ENCODE measurements at regions not wholly inside any gene's neighbourhood (a gene's known extent, or its start where the extent isn't known, plus 50 kb on each side); places are given as distances from the start of the nearest gene placed in this dataset.
"Not testable (repeated sequence)": the region's sequence is repeated elsewhere in the genome, so short reads cannot be mapped to it uniquely, and the experiment has no call there.

DNA sequence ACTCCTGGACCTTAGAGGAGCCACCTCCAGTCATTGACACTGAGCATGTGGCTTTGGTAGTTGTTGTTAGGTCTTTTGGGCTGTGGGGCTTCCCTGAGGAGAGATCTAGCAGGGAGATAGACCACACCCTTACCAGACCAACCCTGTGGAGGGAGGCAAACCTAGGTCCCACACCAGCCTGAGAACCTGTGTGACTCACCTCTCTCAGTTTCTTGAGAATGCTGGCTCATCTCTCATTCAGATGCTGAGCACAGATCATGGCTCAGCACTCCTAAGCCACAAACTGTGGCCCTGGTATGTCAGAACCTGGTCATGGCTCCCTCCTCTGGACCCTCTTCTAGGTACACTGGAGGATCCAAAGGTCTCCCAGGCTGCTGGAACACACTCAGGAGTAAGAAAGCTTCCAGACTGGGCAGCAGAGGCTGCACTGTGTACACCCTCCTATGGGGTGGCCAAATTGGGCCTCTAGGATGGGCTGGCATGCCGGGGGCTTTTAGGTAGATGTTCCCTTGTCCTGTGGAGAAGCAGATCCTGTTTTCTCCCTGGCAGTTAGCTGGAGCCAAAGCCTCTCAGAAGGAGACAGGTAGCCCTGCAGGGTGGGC, 1294.5 kb downstream of the KHDRBS2 start:
- no peak overlapping the region for H3K27ac ChIP-seq
- no peaks in the 10 kb centered on the region for H3K27me3 ChIP-seq
- H3K36me3 ChIP-seq, result no peaks in the 10 kb centered on the region
- intact Hi-C loops (cut with DNase I), result no loop called here
- no peaks in the 10 kb centered on the region for H3K4me1 ChIP-seq
- TF ChIP-seq, protein P1, sequence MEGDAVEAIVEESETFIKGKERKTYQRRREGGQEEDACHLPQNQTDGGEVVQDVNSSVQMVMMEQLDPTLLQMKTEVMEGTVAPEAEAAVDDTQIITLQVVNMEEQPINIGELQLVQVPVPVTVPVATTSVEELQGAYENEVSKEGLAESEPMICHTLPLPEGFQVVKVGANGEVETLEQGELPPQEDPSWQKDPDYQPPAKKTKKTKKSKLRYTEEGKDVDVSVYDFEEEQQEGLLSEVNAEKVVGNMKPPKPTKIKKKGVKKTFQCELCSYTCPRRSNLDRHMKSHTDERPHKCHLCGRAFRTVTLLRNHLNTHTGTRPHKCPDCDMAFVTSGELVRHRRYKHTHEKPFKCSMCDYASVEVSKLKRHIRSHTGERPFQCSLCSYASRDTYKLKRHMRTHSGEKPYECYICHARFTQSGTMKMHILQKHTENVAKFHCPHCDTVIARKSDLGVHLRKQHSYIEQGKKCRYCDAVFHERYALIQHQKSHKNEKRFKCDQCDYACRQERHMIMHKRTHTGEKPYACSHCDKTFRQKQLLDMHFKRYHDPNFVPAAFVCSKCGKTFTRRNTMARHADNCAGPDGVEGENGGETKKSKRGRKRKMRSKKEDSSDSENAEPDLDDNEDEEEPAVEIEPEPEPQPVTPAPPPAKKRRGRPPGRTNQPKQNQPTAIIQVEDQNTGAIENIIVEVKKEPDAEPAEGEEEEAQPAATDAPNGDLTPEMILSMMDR (IDR thresholded peaks at IDR 0.05), result no peak
- TF ChIP-seq POLR2A (IDR thresholded peaks at IDR 0.05), result no peak
- H3K9me3 ChIP-seq, result no peaks in the 10 kb centered on the region
- 83 to 89% methylated on average over 1 of the region's 1 CpG for WGBS, 2 donors
- H3K4me3 ChIP-seq (replicated peaks in 1 of 3), result no peak overlapping the region
- no peak for DNase-seq

- Histone ChIP-seq H3K27me3 (no peaks in the 10 kb centered on the region), H3K4me1 (no peaks in the 10 kb centered on the region), H3K27ac (no peak overlapping the region), H3K36me3 (no peaks in the 10 kb centered on the region), H3K4me3 (replicated peaks in 1 of 3) (no peak overlapping the region), H3K9me3 (no peaks in the 10 kb centered on the region)
- 86 to 87% methylated on average over 3 of the region's 3 CpGs for WGBS, 2 donors
- no peak for DNase-seq
- TF ChIP-seq POLR2A (IDR thresholded peaks at IDR 0.05), result no peak
- TF ChIP-seq, protein P1 (IDR thresholded peaks at IDR 0.05), result no peak
- intact Hi-C loops (cut with DNase I), result no loop called here
Observed at GRCh38 chr6:60952500-60952899, 1333.5 kb downstream of the KHDRBS2 start.

DNA sequence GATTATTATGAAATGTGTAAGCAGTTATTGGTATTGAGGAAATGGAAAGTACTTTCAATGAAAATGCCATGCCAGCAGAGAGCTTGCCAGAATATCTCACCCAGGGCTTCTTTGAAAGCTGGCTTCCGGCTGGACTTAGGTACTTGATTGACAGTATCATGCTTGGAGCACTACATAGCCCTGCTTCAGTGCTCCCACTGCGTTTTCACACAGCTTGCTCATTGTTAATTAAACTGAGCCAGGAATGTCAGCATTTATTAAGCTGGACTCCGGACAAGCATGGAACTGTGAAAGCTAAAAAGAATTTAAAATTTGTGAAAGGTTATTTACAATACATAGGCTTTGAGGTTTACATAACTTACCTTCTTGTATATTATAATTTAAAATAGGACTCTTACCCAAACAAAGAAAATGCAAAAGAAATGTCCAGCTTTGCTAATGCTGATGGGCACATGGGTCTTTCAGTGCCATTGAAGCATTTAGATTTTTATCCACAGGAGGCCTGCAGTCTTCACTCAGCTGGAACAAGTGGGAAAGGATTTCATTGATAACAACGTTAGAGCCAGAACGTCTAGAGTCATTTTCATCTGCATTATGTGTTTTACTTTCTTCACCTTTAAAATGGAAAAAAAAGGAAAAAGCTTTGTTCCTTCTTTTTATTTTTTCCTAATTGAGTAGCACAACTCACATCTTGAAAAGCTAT, 1335.7 kb downstream of the KHDRBS2 start:
- intact Hi-C loops (cut with DNase I), result not testable (repeated sequence)

DNA sequence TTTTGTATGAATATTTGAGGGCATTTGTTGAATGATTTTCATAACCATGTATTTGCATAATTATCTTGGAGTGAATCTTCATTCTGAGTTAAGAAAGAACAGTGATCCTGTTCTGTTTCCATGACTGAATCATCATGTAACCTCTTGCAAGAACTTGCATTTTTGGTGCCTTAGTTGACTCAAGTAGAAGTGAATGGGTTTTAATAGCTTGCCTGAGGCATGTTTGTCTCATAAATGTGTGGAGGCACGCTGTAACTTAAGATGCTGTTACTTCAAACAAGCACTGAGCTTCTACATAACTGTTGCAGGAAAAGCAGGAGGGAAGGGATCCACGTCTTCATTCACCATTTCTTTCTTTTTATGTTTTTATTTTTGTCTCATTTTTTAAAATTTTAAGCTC, 1338.6 kb downstream of the KHDRBS2 start:
- 55 to 61% methylated on average over 2 of the region's 2 CpGs for WGBS, 2 donors
- intact Hi-C loops (cut with DNase I); H3K27me3 ChIP-seq: not testable (repeated sequence)

More for the DNA sequence above, 1335.7 kb downstream of the KHDRBS2 start:
- H3K27ac ChIP-seq; H3K4me1 ChIP-seq; H3K4me3 ChIP-seq (replicated peaks in 1 of 3); H3K9me3 ChIP-seq; H3K27me3 ChIP-seq; H3K36me3 ChIP-seq: not testable (repeated sequence)
- DNase-seq, result peak in 1 of 2 donors; percentile 26
- WGBS, 2 donors, result 25 to 27% methylated on average over 5 of the region's 5 CpGs

GRCh38 chr6:60944803-60945202, 1341.2 kb downstream of the KHDRBS2 start:
- H3K27ac ChIP-seq; H3K27me3 ChIP-seq; H3K4me1 ChIP-seq; H3K36me3 ChIP-seq; H3K9me3 ChIP-seq; H3K4me3 ChIP-seq (replicated peaks in 1 of 3); intact Hi-C loops (cut with DNase I); DNase-seq: not testable (repeated sequence)
- WGBS, 2 donors, result 95 to 97% methylated on average over 19 to 22 of the region's 26 CpGs

More for the DNA sequence above, 1338.6 kb downstream of the KHDRBS2 start:
- not testable (repeated sequence) for H3K9me3 ChIP-seq; H3K36me3 ChIP-seq; H3K27ac ChIP-seq; H3K4me3 ChIP-seq (replicated peaks in 1 of 3); DNase-seq; H3K4me1 ChIP-seq

DNA sequence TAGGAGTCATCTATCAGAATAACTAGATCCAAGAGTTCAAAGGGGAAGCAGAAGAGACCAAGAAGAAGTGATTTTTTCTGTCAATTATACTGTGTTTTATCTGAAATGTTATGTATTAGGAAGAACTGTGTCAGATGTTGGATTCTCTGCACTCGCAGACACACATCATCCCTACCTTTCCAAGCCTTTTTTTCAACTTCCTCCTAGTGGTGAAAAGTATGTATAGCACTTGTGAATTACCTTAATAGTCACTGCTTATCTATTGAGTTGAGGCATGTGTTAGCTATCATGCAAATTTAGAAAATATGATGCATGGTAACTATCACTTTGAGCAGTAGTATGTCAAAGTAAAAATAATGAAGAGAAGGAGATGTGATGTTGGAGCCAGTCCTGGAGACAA, 1350.1 kb downstream of the KHDRBS2 start:
- intact Hi-C loops (cut with DNase I); H3K27ac ChIP-seq; H3K36me3 ChIP-seq; H3K4me3 ChIP-seq (replicated peaks in 1 of 3); H3K4me1 ChIP-seq; DNase-seq; H3K9me3 ChIP-seq; H3K27me3 ChIP-seq: not testable (repeated sequence)
- TF ChIP-seq, protein P1 (IDR thresholded peaks at IDR 0.05), result peak in 1 of 6 experiments; percentile 13
- 47 to 70% methylated on average over 1 of the region's 1 CpG for WGBS, 2 donors

- H3K36me3 ChIP-seq; DNase-seq; H3K9me3 ChIP-seq; H3K4me1 ChIP-seq; intact Hi-C loops (cut with DNase I); H3K27ac ChIP-seq; H3K4me3 ChIP-seq (replicated peaks in 1 of 3); H3K27me3 ChIP-seq: not testable (repeated sequence)
- 74 to 90% methylated on average over 1 of the region's 1 CpG for WGBS, 2 donors
Observed at GRCh38 chr6:60919652-60920051, 1366.4 kb downstream of the KHDRBS2 start.

GRCh38 chr6:60903860-60904259, 1382.2 kb downstream of the KHDRBS2 start:
- 90 to 92% methylated on average over 6 of the region's 6 CpGs for WGBS, 2 donors
- intact Hi-C loops (cut with DNase I); H3K27me3 ChIP-seq; H3K4me1 ChIP-seq; H3K36me3 ChIP-seq; H3K27ac ChIP-seq; H3K4me3 ChIP-seq (replicated peaks in 1 of 3); H3K9me3 ChIP-seq; DNase-seq: not testable (repeated sequence)

- H3K27me3 ChIP-seq; H3K27ac ChIP-seq; H3K36me3 ChIP-seq; H3K4me1 ChIP-seq; H3K4me3 ChIP-seq (replicated peaks in 1 of 3); intact Hi-C loops (cut with DNase I); DNase-seq; H3K9me3 ChIP-seq: not testable (repeated sequence)
- WGBS, 2 donors, result 89 to 99% methylated on average over 1 of the region's 1 CpG
Observed at GRCh38 chr6:60893374-60893773, 1392.7 kb downstream of the KHDRBS2 start.

All from thyroid gland (tissue), 4 donors.